OCI-LY3 (cell line): ENCODE measurements at regions not wholly inside any gene's neighbourhood (a gene's known extent, or its start where the extent isn't known, plus 50 kb on each side); places are given as distances from the start of the nearest gene placed in this dataset.

Experiments used
- H2AFZ ChIP-seq: fragments of 200-600, 300-600 bp; shearing (Covaris generic); 2 replicates; pipeline ENCODE4 v1.6.0; 2014; ENCODE audit warnings: antibody characterized with exemption, low read depth, low read length
- H3K27ac ChIP-seq: fragments of 200-600, 300-600 bp; sonication (generic); 2 replicates; pipeline ENCODE4 v1.5.1; 2014; ENCODE audit warnings: mild to moderate bottlenecking, low read length, moderate library complexity, mixed read lengths
- H3K27me3 ChIP-seq: fragments of 200-600, 300-600 bp; sonication (generic); 2 replicates; pipeline ENCODE4 v1.6.1; 2014; ENCODE audit warnings: low read depth, low read length, mixed read lengths
- H3K36me3 ChIP-seq: fragments of 200-600, 300-600 bp; sonication (generic); replicated peaks from 2 replicates; pipeline ENCODE3; 2014; ENCODE audit warnings: low read depth, low read length, mixed read lengths
- H3K4me1 ChIP-seq: fragments of 300-600, 200-600 bp; sonication (generic); 2 replicates; pipeline ENCODE4 v1.6.1; 2014; ENCODE audit warnings: low read length, mixed read lengths
- H3K4me2 ChIP-seq: fragments of 200-600, 300-600 bp; sonication (generic); 2 replicates; pipeline ENCODE4 v1.6.1; 2014; ENCODE audit warnings: low read length, mixed read lengths
- H3K4me3 ChIP-seq: fragments of 300-600, 200-600 bp; sonication (generic); 2 replicates; pipeline ENCODE4 v1.5.1; 2014; ENCODE audit warnings: antibody characterized with exemption, mild to moderate bottlenecking, low read length, moderate library complexity
- H3K79me2 ChIP-seq: fragments of 300-600, 200-600 bp; shearing (Covaris generic); 2 replicates; pipeline ENCODE4 v1.6.1; 2014; ENCODE audit warnings: mild to moderate bottlenecking, low read length, mixed read lengths
- H3K9ac ChIP-seq: fragments of 300-600, 200-600 bp; shearing (Covaris generic); 2 replicates; pipeline ENCODE4 v1.6.0; 2014; ENCODE audit warnings: mild to moderate bottlenecking, low read length, moderate library complexity
- H3K9me3 ChIP-seq: fragments of 200-600, 300-600 bp; shearing (Covaris generic); 2 replicates; pipeline ENCODE4 v1.6.1; 2014; ENCODE audit warnings: low read length, mixed read lengths; ENCODE audit not compliant: insufficient read depth
- H4K20me1 ChIP-seq: fragments of 200-600, 300-600 bp; sonication (generic); 2 replicates; pipeline ENCODE4 v1.6.1; 2016; ENCODE audit warnings: low read length, mixed read lengths; ENCODE audit not compliant: insufficient read depth
- EZH2phosphoT487 ChIP-seq: fragments of 200-600 bp; shearing (Covaris generic); IDR thresholded peaks from 2 replicates; pipeline ENCODE4 v1.6.1; 2018; ENCODE audit warnings: antibody characterized with exemption, mixed run types, low read depth
- TF ChIP-seq, protein P1 (sequence below): fragments of 200-600, 300-600 bp; sonication (generic); IDR thresholded peaks from 2 replicates; pipeline ENCODE4 v1.5.1; 2014; ENCODE audit warnings: antibody characterized with exemption, low read length, low read depth

DNA sequence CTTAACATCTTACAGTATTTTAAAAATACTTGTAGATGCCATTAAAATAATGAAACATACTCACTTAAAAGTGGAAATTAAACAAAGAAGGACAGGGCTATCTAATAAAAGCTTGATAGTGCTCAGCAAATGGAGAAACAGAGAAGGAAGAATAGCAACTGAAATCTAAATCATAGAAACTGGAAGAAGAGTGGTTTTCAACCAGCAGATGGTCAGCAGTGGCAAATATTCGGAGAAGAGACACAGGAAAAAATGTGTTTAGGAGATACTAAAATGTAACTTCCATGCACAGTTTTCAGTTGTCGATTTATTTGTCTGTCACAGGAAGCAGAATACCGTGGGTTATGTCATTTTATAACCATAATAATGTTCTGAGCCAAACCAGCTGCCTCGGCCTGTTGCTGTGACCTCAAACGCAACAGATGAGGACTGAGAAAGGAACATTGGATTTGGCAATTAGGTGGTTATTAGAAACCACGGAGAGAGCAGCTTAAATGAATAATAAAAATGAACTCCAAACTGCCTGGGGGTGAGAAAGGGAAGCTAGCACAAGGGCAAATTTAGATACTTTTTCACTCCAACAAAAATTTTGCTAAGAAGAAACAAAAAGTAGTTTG lies 246.6 kb upstream of the KCNMB2 start:
- Histone ChIP-seq H4K20me1 (no peaks in the 10 kb centered on the region), H3K4me1 (no peaks in the 10 kb centered on the region), H2AFZ (no peak overlapping the region), H3K36me3 (no peaks in the 10 kb centered on the region), H3K27ac (no peak overlapping the region), H3K9ac (no peak overlapping the region), H3K9me3 (peaks cover 3% of the 10 kb centered on the region; the same call in 1 of the 2 replicates), H3K4me2 (no peak overlapping the region), H3K79me2 (no peaks in the 10 kb centered on the region), H3K4me3 (no peak overlapping the region), H3K27me3 (no peaks in the 10 kb centered on the region)
- TF ChIP-seq, protein P1, sequence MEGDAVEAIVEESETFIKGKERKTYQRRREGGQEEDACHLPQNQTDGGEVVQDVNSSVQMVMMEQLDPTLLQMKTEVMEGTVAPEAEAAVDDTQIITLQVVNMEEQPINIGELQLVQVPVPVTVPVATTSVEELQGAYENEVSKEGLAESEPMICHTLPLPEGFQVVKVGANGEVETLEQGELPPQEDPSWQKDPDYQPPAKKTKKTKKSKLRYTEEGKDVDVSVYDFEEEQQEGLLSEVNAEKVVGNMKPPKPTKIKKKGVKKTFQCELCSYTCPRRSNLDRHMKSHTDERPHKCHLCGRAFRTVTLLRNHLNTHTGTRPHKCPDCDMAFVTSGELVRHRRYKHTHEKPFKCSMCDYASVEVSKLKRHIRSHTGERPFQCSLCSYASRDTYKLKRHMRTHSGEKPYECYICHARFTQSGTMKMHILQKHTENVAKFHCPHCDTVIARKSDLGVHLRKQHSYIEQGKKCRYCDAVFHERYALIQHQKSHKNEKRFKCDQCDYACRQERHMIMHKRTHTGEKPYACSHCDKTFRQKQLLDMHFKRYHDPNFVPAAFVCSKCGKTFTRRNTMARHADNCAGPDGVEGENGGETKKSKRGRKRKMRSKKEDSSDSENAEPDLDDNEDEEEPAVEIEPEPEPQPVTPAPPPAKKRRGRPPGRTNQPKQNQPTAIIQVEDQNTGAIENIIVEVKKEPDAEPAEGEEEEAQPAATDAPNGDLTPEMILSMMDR, result no peak
- TF ChIP-seq EZH2phosphoT487, result no peak

DNA sequence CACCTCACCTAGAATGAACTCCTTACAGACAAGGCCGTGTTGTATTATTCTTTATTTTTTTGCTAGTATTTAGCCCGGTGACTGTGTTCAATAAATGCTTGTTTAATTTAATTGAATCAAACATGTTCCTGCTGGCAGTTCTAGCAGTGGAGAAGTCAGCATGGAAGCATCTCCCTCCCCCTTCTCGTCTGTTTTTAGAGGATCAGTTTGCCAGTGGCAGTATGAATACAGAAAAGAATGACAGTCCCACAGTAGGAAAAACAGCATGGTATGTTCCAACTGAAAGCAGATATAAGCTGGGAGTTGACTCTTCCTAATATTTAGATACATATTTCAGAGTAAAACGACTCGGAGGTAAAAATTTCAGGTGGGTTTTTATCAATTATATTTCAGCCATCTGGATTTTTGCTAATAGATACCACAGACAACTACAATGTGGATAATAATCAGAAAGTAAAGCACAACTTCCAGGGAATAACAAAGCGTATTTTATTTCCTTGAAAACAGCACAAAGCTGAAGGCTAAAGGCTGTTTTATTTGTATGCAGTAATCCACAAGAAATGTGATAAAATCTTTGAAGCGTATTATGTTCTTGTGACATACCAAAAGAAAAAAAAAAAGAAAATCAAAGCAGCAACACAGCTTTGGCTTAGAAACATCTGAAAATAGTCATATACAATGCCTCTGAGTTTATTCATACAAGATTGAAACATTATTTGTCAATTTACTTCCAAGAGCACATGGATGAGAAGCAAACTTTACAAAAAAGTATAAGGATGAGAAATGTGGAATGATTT lies 244.5 kb upstream of the KCNMB2 start:
- Histone ChIP-seq H3K27me3 (no peaks in the 10 kb centered on the region), H2AFZ (no peak overlapping the region), H3K9ac (no peak overlapping the region), H3K36me3 (no peaks in the 10 kb centered on the region), H3K4me1 (no peaks in the 10 kb centered on the region), H3K27ac (no peak overlapping the region), H4K20me1 (no peaks in the 10 kb centered on the region), H3K4me3 (no peak overlapping the region), H3K79me2 (no peaks in the 10 kb centered on the region), H3K4me2 (no peak overlapping the region), H3K9me3 (peaks cover 3% of the 10 kb centered on the region; the same call in 1 of the 2 replicates)
- no peak for TF ChIP-seq EZH2phosphoT487
- TF ChIP-seq, protein P1, result no peak

DNA sequence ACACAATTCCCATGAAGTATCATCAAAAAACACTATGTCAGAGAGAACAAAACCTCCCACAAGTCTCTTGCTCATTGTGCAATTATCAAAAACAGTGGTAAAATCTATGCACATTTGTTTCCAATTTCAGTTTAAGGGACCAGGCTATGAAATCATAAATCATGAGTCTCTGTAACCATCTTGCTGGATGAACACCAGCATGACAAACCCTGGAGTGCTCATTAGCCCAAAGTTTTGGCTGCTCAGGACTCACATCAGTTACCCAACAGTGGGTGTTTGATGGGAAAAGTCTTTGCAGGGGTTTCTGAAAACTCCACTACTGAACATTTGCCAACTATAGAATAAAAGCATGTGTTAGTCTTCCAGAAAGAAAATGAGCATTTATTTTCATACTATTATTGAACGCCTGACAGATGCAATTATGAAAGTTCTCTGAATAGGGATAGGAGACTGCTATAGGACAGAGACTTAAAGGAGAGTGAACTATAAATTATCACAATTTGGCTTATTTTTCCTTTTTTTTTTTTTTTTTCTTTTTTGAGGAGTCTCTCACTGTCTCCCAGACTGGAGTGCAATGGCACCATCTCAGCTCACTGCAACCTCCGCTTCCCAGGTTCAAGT lies 240.8 kb upstream of the KCNMB2 start:
- H3K4me1 ChIP-seq, result no peaks in the 10 kb centered on the region
- H2AFZ ChIP-seq, result no peak overlapping the region
- no peak overlapping the region for H3K9ac ChIP-seq
- no peaks in the 10 kb centered on the region for H3K36me3 ChIP-seq
- no peak overlapping the region for H3K27ac ChIP-seq
- H3K4me3 ChIP-seq, result no peak overlapping the region
- no peaks in the 10 kb centered on the region for H3K79me2 ChIP-seq
- H3K9me3 ChIP-seq, result no peaks in the 10 kb centered on the region
- H4K20me1 ChIP-seq, result no peaks in the 10 kb centered on the region
- H3K27me3 ChIP-seq, result no peaks in the 10 kb centered on the region
- H3K4me2 ChIP-seq, result no peak overlapping the region
- TF ChIP-seq EZH2phosphoT487, result no peak
- TF ChIP-seq, protein P1, result no peak

DNA sequence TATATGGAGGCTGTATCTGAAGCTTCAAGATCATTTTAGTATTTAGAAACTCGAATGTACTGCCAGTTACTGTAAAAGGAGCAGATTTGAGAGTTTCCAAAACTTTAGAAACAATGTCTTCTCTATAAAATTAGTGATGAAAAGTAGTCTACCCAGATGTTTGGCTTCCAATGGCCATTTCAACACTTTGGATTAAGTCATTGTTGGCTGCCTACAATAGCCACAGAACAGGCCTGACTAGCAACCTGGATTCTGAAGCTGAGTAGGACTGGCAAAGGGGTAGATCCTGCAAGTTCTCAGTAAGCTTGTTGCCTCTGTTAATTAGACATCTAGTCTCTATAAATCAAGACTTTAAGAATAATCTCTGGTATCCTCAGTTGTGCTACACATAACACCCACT lies 239.0 kb upstream of the KCNMB2 start:
- Histone ChIP-seq H4K20me1 (no peaks in the 10 kb centered on the region), H3K79me2 (no peaks in the 10 kb centered on the region), H3K9ac (no peak overlapping the region), H3K9me3 (no peaks in the 10 kb centered on the region), H2AFZ (no peak overlapping the region), H3K4me3 (no peak overlapping the region), H3K27me3 (no peaks in the 10 kb centered on the region), H3K27ac (no peak overlapping the region), H3K36me3 (no peaks in the 10 kb centered on the region), H3K4me2 (no peak overlapping the region), H3K4me1 (no peaks in the 10 kb centered on the region)
- TF ChIP-seq EZH2phosphoT487, result no peak
- TF ChIP-seq, protein P1, result no peak
